Stromal cell of bone marrow (primary cell): ENCODE measurements at regions not wholly inside any gene's neighbourhood (a gene's known extent, or its start where the extent isn't known, plus 50 kb on each side); places are given as distances from the start of the nearest gene placed in this dataset.
"Not testable (repeated sequence)": the region's sequence is repeated elsewhere in the genome, so short reads cannot be mapped to it uniquely, and the experiment has no call there.

ENCODE experiments used
- DNase-seq: peaks from one replicate; pipeline ENCODE4 v3.0.0-alpha.2; 2012; ENCODE audit warnings: low read depth

GRCh38 chrX:122913134-122913533 is 270.9 kb upstream of the GRIA3 start:
- DNase-seq = no peak

GRCh38 chrX:122913764-122914163 is 270.3 kb upstream of the GRIA3 start:
- DNase-seq = no peak

- DNase-seq = no peak
These were observed 269.8 kb upstream of the GRIA3 start for GRCh38 chrX:122914256-122914655.

GRCh38 chrX:122934131-122934530 is 249.9 kb upstream of the GRIA3 start:
- DNase-seq = no peak

- DNase-seq = no peak
These were observed 243.9 kb upstream of the GRIA3 start for GRCh38 chrX:122940199-122940598.

GRCh38 chrX:122941806-122942205 is 242.3 kb upstream of the GRIA3 start:
- no peak for DNase-seq

GRCh38 chrX:122943918-122944317 is 240.2 kb upstream of the GRIA3 start:
- DNase-seq = peak; percentile 33

GRCh38 chrX:122945328-122945727 is 238.8 kb upstream of the GRIA3 start:
- no peak for DNase-seq

GRCh38 chrX:122972604-122973003 is 211.5 kb upstream of the GRIA3 start:
- no peak for DNase-seq

GRCh38 chrX:122982521-122982920 is 201.6 kb upstream of the GRIA3 start:
- no peak for DNase-seq

- not testable (repeated sequence) for DNase-seq
These were observed 181.2 kb upstream of the GRIA3 start for GRCh38 chrX:123002844-123003243.

- DNase-seq = no peak
These were observed 170.9 kb upstream of the GRIA3 start for GRCh38 chrX:123013141-123013540.

- DNase-seq = no peak
These were observed 147.7 kb upstream of the GRIA3 start for GRCh38 chrX:123036401-123036800.

- no peak for DNase-seq
These were observed 134.9 kb upstream of the GRIA3 start for GRCh38 chrX:123049071-123049625.

- DNase-seq = no peak
These were observed 123.1 kb upstream of the GRIA3 start for GRCh38 chrX:123060986-123061385.

- no peak for DNase-seq
These were observed 120.0 kb upstream of the GRIA3 start for GRCh38 chrX:123064053-123064452.

- DNase-seq = no peak
These were observed 111.2 kb upstream of the GRIA3 start for GRCh38 chrX:123072686-123073385.

- no peak for DNase-seq
These were observed 108.0 kb upstream of the GRIA3 start for GRCh38 chrX:123075947-123076561.

GRCh38 chrX:123077631-123078030 is 106.4 kb upstream of the GRIA3 start:
- DNase-seq = no peak

GRCh38 chrX:123080065-123080464 is 104.0 kb upstream of the GRIA3 start:
- no peak for DNase-seq

GRCh38 chrX:123081776-123082175 is 102.3 kb upstream of the GRIA3 start:
- peak; percentile 50 for DNase-seq

GRCh38 chrX:123083924-123084323 is 100.2 kb upstream of the GRIA3 start:
- no peak for DNase-seq

- DNase-seq = peak; percentile 55
These were observed 99.3 kb upstream of the GRIA3 start for GRCh38 chrX:123084797-123085196.
